ACC112 (cell line): ENCODE measurements at regions not wholly inside any gene's neighbourhood (a gene's known extent, or its start where the extent isn't known, plus 50 kb on each side); places are given as distances from the start of the nearest gene placed in this dataset.
"Not testable (repeated sequence)": the region's sequence is repeated elsewhere in the genome, so short reads cannot be mapped to it uniquely, and the experiment has no call there.

ENCODE experiments used
- H2AFZ ChIP-seq: fragments of 200-600 bp; sonication (generic); one replicate; pipeline ENCODE4 v1.6.0; 2017; ENCODE audit warnings: antibody characterized with exemption, low read length; ENCODE audit not compliant: unreplicated experiment
- H3K27ac ChIP-seq: fragments of 200-600 bp; sonication (generic); 2 replicates; pipeline ENCODE4 v1.5.1; 2014; ENCODE audit warnings: low read depth, mild to moderate bottlenecking, antibody characterized with exemption, low read length, moderate library complexity
- H3K27me3 ChIP-seq: fragments of 200-600 bp; sonication (generic); 2 replicates; pipeline ENCODE4 v1.6.1; 2014; ENCODE audit warnings: mild to moderate bottlenecking, antibody characterized with exemption, low read length, moderate library complexity, mixed read lengths; ENCODE audit not compliant: insufficient read depth
- H3K36me3 ChIP-seq: fragments of 200-600 bp; sonication (generic); 2 replicates; pipeline ENCODE4 v1.6.1; 2016; ENCODE audit warnings: mild to moderate bottlenecking, antibody characterized with exemption, low read length, moderate library complexity, mixed read lengths; ENCODE audit not compliant: insufficient read depth
- H3K4me1 ChIP-seq: fragments of 200-600 bp; sonication (generic); one replicate; pipeline ENCODE4 v1.6.1; 2016; ENCODE audit warnings: low read length, mixed read lengths; ENCODE audit not compliant: insufficient read depth, unreplicated experiment, control insufficient read depth
- H3K4me3 ChIP-seq: fragments of 200-600 bp; sonication (generic); 2 replicates; pipeline ENCODE4 v1.5.1; 2014; ENCODE audit warnings: mild to moderate bottlenecking, low read depth, low read length
- H3K79me2 ChIP-seq: fragments of 200-600 bp; sonication (generic); one replicate; pipeline ENCODE4 v1.6.0; 2016; ENCODE audit warnings: low read length; ENCODE audit not compliant: control insufficient read depth, unreplicated experiment, insufficient read depth

DNA sequence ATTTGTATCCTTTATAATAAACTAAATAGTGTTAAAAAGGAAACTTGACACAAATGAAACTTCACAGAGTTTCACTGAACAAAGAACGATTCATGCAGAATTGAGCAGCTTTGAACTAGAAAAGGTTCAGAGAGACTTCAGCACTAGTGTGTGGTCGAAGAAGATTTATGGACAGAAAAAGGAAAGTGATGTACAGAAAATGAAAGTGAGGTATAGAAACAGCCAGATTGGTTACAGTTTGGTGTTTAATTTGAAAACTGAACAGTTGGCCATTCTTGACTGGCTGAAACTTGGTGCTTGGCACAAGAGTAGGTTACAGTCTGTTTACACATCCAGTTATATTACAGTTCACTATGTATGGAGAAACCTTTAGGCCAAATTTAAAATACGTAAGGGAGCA lies 207.1 kb downstream of the GALC start:
- Histone ChIP-seq H3K27ac (no peak overlapping the region), H3K79me2 (no peaks in the 10 kb centered on the region), H3K27me3 (no peaks in the 10 kb centered on the region), H3K36me3 (no peaks in the 10 kb centered on the region), H3K4me1 (no peaks in the 10 kb centered on the region), H2AFZ (no peak overlapping the region), H3K4me3 (no peak overlapping the region)

- Histone ChIP-seq H3K79me2 (no peaks in the 10 kb centered on the region), H2AFZ (no peak overlapping the region), H3K36me3 (no peaks in the 10 kb centered on the region), H3K4me1 (no peaks in the 10 kb centered on the region), H3K27ac (no peak overlapping the region), H3K4me3 (no peak overlapping the region), H3K27me3 (no peaks in the 10 kb centered on the region)
These were observed 208.6 kb downstream of the GALC start for GRCh38 chr14:87784386-87784785.

GRCh38 chr14:87783071-87783470 lies 209.9 kb downstream of the GALC start:
- Histone ChIP-seq H3K79me2 (no peaks in the 10 kb centered on the region), H3K27ac (no peak overlapping the region), H3K4me3 (no peak overlapping the region), H3K36me3 (no peaks in the 10 kb centered on the region), H3K4me1 (no peaks in the 10 kb centered on the region), H2AFZ (no peak overlapping the region), H3K27me3 (no peaks in the 10 kb centered on the region)

- Histone ChIP-seq H2AFZ (no peak overlapping the region), H3K27me3 (no peaks in the 10 kb centered on the region), H3K36me3 (no peaks in the 10 kb centered on the region), H3K4me3 (no peak overlapping the region), H3K27ac (no peak overlapping the region), H3K79me2 (no peaks in the 10 kb centered on the region), H3K4me1 (no peaks in the 10 kb centered on the region)
These were observed 220.1 kb downstream of the GALC start for GRCh38 chr14:87772854-87773253.

GRCh38 chr14:87767567-87767901 lies 225.4 kb downstream of the GALC start:
- Histone ChIP-seq H2AFZ (no peak overlapping the region), H3K27ac (no peak overlapping the region), H3K4me3 (no peak overlapping the region), H3K27me3 (no peaks in the 10 kb centered on the region), H3K4me1 (no peaks in the 10 kb centered on the region), H3K79me2 (no peaks in the 10 kb centered on the region), H3K36me3 (no peaks in the 10 kb centered on the region)

GRCh38 chr14:87758876-87759275 lies 234.1 kb downstream of the GALC start:
- H3K79me2 ChIP-seq, result no peaks in the 10 kb centered on the region
- H3K4me3 ChIP-seq, result no peak overlapping the region
- H3K27ac ChIP-seq, result no peak overlapping the region
- H3K36me3 ChIP-seq, result no peaks in the 10 kb centered on the region
- H3K27me3 ChIP-seq, result no peaks in the 10 kb centered on the region
- no peaks in the 10 kb centered on the region for H3K4me1 ChIP-seq
- no peak overlapping the region for H2AFZ ChIP-seq

GRCh38 chr14:87756661-87757060 lies 236.3 kb downstream of the GALC start:
- Histone ChIP-seq H3K4me1 (no peaks in the 10 kb centered on the region), H3K4me3 (no peak overlapping the region), H2AFZ (no peak overlapping the region), H3K27ac (no peak overlapping the region), H3K79me2 (no peaks in the 10 kb centered on the region), H3K36me3 (no peaks in the 10 kb centered on the region), H3K27me3 (no peaks in the 10 kb centered on the region)

DNA sequence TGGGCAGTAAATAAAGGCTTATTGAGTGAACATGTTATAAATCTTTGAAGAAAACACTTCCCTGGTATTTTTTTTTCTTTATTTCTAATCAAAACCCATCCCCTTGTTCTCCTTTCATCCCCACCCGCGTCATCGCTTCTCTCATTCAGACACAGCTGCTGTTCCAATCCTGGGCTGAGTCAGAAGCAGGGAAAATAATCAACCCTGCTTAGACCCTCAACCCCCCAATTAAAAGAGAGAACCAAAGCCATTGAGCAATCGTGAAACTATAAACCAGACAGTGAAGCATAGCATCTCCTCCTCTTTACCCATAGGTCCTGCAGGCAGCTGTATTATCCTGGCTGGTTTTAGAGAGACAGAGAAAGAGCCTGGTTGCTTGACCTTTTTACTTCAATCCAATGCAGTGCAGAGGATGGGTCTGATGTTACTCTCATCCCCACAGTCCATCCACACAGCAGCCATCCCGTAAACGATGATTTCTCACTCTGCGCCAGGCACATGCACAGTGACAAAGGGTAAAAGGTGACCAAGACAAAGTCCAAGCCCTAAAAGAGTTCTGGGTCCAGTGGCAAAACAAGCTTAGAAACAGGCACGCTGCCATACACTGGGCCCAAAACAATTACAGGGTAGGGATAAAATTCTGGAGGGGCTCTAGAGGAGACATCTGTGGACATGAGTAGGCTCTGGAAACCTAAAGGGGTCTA lies 238.3 kb downstream of the GALC start:
- Histone ChIP-seq H3K27me3 (no peaks in the 10 kb centered on the region), H3K36me3 (no peaks in the 10 kb centered on the region), H3K79me2 (no peaks in the 10 kb centered on the region), H3K4me1 (no peaks in the 10 kb centered on the region), H2AFZ (no peak overlapping the region), H3K27ac (no peak overlapping the region), H3K4me3 (no peak overlapping the region)

- H3K27ac ChIP-seq, result no peak overlapping the region
- H3K36me3 ChIP-seq, result no peaks in the 10 kb centered on the region
- no peak overlapping the region for H2AFZ ChIP-seq
- H3K27me3 ChIP-seq, result no peaks in the 10 kb centered on the region
- no peak overlapping the region for H3K4me3 ChIP-seq
- no peaks in the 10 kb centered on the region for H3K4me1 ChIP-seq
- no peaks in the 10 kb centered on the region for H3K79me2 ChIP-seq
These were observed 244.4 kb downstream of the GALC start for GRCh38 chr14:87748558-87748957.

- no peaks in the 10 kb centered on the region for H3K36me3 ChIP-seq
- no peak overlapping the region for H2AFZ ChIP-seq
- H3K4me3 ChIP-seq, result no peak overlapping the region
- no peaks in the 10 kb centered on the region for H3K4me1 ChIP-seq
- H3K27me3 ChIP-seq, result no peaks in the 10 kb centered on the region
- H3K79me2 ChIP-seq, result no peaks in the 10 kb centered on the region
- no peak overlapping the region for H3K27ac ChIP-seq
These were observed 247.4 kb downstream of the GALC start for GRCh38 chr14:87745507-87746118.

DNA sequence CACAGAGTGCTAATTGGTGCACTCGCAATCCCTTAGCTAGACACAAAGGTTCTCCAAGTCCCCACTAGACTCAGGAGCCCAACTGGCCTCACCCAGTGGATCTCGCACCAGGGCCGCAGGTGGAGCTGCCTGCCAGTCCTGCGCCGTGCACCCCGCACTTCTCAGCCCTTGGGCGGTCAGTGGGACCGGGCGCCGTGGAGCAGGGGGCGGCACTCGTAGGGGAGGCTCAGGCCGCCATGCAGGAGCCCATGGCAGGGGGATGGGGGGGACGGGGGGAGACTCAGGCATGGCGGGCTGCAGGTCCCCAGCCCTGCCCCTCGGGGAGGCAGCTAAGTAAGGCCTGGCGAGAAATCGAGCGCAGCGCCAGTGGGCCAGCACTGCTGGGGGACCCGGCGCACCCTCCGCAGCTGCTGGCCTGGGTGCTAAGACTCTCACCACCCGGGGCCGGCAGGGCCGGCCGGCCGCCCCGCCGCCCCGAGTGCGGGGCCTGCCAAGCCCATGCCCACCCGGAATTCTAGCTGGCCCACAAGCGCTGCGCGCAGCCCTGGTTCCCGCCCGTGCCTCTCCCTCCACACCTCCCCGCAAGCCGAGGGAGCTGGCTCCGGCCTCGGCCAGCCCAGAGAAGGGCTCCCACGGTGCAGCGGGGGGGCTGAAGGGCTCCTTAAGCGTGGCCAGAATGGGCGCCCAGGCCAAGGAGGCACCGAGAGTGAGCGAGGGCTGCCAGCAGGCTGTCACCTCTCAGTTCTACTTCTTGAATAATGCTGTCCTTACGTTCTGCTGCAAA lies 258.2 kb downstream of the GALC start:
- not testable (repeated sequence) for H3K27me3 ChIP-seq, H3K79me2 ChIP-seq, H3K36me3 ChIP-seq, H2AFZ ChIP-seq, H3K4me3 ChIP-seq, H3K27ac ChIP-seq, H3K4me1 ChIP-seq
